Neural progenitor cell (in vitro differentiated cells): ENCODE measurements at regions not wholly inside any gene's neighbourhood (a gene's known extent, or its start where the extent isn't known, plus 50 kb on each side); places are given as distances from the start of the nearest gene placed in this dataset.

Source experiments
- EZH2 ChIP-seq: fragments of 200-600 bp; sonication (generic); IDR thresholded peaks from 2 replicates; pipeline ENCODE4 v1.6.1; 2017; ENCODE audit warnings: antibody characterized with exemption, mild to moderate bottlenecking, moderate library complexity
- EZH2phosphoT487 ChIP-seq: fragments of 200-600 bp; sonication (generic); IDR thresholded peaks from 2 replicates; pipeline ENCODE4 v1.6.1; 2017; ENCODE audit warnings: antibody characterized with exemption
- TF ChIP-seq, protein P1 (sequence below): fragments of 200-600 bp; sonication (generic); IDR thresholded peaks from 2 replicates; pipeline ENCODE4 v1.5.1; 2017; ENCODE audit warnings: antibody characterized with exemption, mild to moderate bottlenecking

GRCh38 chr12:46578190-46578982, 205.8 kb upstream of the SLC38A2 start:
- TF ChIP-seq, protein P1, sequence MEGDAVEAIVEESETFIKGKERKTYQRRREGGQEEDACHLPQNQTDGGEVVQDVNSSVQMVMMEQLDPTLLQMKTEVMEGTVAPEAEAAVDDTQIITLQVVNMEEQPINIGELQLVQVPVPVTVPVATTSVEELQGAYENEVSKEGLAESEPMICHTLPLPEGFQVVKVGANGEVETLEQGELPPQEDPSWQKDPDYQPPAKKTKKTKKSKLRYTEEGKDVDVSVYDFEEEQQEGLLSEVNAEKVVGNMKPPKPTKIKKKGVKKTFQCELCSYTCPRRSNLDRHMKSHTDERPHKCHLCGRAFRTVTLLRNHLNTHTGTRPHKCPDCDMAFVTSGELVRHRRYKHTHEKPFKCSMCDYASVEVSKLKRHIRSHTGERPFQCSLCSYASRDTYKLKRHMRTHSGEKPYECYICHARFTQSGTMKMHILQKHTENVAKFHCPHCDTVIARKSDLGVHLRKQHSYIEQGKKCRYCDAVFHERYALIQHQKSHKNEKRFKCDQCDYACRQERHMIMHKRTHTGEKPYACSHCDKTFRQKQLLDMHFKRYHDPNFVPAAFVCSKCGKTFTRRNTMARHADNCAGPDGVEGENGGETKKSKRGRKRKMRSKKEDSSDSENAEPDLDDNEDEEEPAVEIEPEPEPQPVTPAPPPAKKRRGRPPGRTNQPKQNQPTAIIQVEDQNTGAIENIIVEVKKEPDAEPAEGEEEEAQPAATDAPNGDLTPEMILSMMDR, result no peak
- TF ChIP-seq EZH2 (no peak), EZH2phosphoT487 (no peak)
